ENCODE measurements at regions not wholly inside any gene's neighbourhood (a gene's known extent, or its start where the extent isn't known, plus 50 kb on each side); places are given as distances from the start of the nearest gene placed in this dataset.

DNA sequence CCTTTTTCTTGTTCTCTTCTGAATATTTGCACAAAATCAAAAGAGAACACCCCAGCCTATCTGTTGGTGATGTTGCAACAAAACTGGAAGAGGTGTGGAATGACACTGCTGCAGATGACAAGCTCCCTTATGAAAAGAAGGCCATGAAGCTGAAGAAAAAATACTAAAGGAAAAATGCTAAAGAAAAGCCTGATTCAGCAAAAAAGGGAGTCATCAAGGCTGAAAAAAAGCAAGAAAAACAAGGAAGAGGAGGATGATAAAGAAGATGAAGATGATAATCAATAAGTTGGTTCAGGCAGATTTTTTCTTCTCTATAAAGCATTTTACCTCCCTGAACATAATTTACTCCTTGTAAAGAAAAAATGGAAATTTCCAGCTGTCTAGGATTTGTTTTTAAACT is 1538.8 kb downstream of the RPA4 start:
- no peaks in the 10 kb centered on the region for H3K4me1 ChIP-seq
- DNase-seq, result no peak
- H3K36me3 ChIP-seq, result no peaks in the 10 kb centered on the region
- TF ChIP-seq POLR2A (IDR thresholded peaks at IDR 0.05), result no peak
- TF ChIP-seq, protein P1, sequence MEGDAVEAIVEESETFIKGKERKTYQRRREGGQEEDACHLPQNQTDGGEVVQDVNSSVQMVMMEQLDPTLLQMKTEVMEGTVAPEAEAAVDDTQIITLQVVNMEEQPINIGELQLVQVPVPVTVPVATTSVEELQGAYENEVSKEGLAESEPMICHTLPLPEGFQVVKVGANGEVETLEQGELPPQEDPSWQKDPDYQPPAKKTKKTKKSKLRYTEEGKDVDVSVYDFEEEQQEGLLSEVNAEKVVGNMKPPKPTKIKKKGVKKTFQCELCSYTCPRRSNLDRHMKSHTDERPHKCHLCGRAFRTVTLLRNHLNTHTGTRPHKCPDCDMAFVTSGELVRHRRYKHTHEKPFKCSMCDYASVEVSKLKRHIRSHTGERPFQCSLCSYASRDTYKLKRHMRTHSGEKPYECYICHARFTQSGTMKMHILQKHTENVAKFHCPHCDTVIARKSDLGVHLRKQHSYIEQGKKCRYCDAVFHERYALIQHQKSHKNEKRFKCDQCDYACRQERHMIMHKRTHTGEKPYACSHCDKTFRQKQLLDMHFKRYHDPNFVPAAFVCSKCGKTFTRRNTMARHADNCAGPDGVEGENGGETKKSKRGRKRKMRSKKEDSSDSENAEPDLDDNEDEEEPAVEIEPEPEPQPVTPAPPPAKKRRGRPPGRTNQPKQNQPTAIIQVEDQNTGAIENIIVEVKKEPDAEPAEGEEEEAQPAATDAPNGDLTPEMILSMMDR (IDR thresholded peaks at IDR 0.05), result no peak
- H3K9me3 ChIP-seq, result no peaks in the 10 kb centered on the region
- H3K27me3 ChIP-seq, result no peaks in the 10 kb centered on the region
- no peak overlapping the region for H3K27ac ChIP-seq
- H3K4me3 ChIP-seq, result no peak overlapping the region
- intact Hi-C loops (cut with DNase I; ENCODE audit: low total_unique reads), result no loop called here

DNA sequence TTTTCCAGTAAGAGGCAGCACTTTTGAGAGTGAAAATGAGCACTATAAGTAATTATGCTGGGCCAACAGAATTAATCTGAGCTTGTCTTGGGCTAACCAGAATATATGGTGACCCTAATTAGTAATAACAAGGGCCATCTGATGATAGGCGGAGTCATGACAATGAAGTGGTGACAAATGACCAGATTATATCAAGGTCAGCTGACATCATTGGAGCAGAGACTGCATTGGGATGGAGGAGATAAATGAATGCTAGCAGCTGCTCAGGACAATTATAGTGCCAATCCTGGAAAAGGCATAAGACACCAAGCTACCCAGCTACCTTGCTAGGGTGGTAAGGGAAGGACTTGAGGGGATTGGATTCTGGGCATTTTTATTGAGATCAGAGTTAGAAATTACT is 1548.7 kb downstream of the RPA4 start:
- DNase-seq, result no peak
- Histone ChIP-seq H3K4me3 (no peak overlapping the region), H3K27me3 (no peaks in the 10 kb centered on the region), H3K9me3 (no peaks in the 10 kb centered on the region), H3K36me3 (no peaks in the 10 kb centered on the region), H3K27ac (no peak overlapping the region), H3K4me1 (no peaks in the 10 kb centered on the region)
- TF ChIP-seq POLR2A (IDR thresholded peaks at IDR 0.05), result no peak
- TF ChIP-seq, protein P1 (IDR thresholded peaks at IDR 0.05), result no peak
- intact Hi-C loops (cut with DNase I; ENCODE audit: low total_unique reads), result no loop called here

DNA sequence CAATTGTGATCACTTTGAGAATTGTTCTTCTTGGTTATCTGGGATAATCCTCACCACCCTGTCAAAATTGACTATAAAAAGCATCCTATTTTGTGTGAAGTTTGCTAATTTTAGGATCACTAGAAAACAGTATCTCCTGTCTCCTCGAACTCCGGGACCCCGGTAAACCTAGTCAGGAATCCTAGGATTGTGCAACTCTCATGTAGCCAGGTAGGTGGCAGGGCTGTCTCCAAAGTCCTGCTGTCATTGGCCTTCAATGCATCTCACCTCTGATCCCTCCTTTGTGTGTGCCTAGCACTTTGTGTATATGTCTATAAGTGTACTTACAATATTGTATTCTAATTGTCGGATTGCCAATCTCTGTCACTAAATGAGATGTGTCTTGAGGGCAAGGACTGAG is 1564.8 kb downstream of the RPA4 start:
- Histone ChIP-seq H3K27me3 (no peaks in the 10 kb centered on the region), H3K4me3 (no peak overlapping the region), H3K27ac (no peak overlapping the region), H3K4me1 (no peaks in the 10 kb centered on the region), H3K9me3 (no peaks in the 10 kb centered on the region), H3K36me3 (no peaks in the 10 kb centered on the region)
- intact Hi-C loops (cut with DNase I; ENCODE audit: low total_unique reads), result no loop called here
- DNase-seq, result no peak
- TF ChIP-seq, protein P1 (IDR thresholded peaks at IDR 0.05), result no peak
- TF ChIP-seq POLR2A (IDR thresholded peaks at IDR 0.05), result no peak

GRCh38 chrX:98452456-98452855 is 1568.7 kb downstream of the RPA4 start:
- intact Hi-C loops (cut with DNase I; ENCODE audit: low total_unique reads), result no loop called here
- no peaks in the 10 kb centered on the region for H3K4me1 ChIP-seq
- H3K36me3 ChIP-seq, result no peaks in the 10 kb centered on the region
- TF ChIP-seq POLR2A (IDR thresholded peaks at IDR 0.05), result no peak
- TF ChIP-seq, protein P1 (IDR thresholded peaks at IDR 0.05), result no peak
- no peaks in the 10 kb centered on the region for H3K27me3 ChIP-seq
- DNase-seq, result no peak
- no peak overlapping the region for H3K27ac ChIP-seq
- no peak overlapping the region for H3K4me3 ChIP-seq
- H3K9me3 ChIP-seq, result no peaks in the 10 kb centered on the region

DNA sequence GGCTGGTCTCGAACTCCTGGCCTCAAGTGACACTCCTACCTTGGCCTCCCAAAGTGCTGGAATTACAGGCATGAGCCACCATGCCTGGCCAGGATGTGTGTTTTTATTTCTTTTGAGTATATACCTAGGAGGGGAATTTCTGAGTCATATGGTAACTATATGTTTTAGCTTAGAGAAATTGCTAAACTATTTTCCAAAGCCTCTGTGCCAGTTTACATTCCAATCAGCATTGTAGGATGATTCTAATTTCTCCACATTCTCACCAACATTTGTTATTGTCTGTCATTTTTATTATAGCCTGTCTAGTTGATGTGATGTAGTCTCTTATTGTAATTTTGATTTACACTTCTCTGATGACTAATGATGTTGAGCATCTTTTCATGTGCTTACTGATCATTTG is 1576.0 kb downstream of the RPA4 start:
- H3K36me3 ChIP-seq, result no peaks in the 10 kb centered on the region
- H3K4me3 ChIP-seq, result no peak overlapping the region
- TF ChIP-seq POLR2A (IDR thresholded peaks at IDR 0.05), result no peak
- TF ChIP-seq, protein P1 (IDR thresholded peaks at IDR 0.05), result no peak

More for the DNA sequence above, 1576.0 kb downstream of the RPA4 start:
- H3K27ac ChIP-seq, result no peak overlapping the region
- no peaks in the 10 kb centered on the region for H3K4me1 ChIP-seq
- no peaks in the 10 kb centered on the region for H3K9me3 ChIP-seq
- H3K27me3 ChIP-seq, result peaks cover 0 to 4% of the 10 kb centered on the region in 2 donors
- no peak for DNase-seq
- intact Hi-C loops (cut with DNase I; ENCODE audit: low total_unique reads), result no loop called here
